ENCODE measurements at regions not wholly inside any gene's neighbourhood (a gene's known extent, or its start where the extent isn't known, plus 50 kb on each side); places are given as distances from the start of the nearest gene placed in this dataset.

DNA sequence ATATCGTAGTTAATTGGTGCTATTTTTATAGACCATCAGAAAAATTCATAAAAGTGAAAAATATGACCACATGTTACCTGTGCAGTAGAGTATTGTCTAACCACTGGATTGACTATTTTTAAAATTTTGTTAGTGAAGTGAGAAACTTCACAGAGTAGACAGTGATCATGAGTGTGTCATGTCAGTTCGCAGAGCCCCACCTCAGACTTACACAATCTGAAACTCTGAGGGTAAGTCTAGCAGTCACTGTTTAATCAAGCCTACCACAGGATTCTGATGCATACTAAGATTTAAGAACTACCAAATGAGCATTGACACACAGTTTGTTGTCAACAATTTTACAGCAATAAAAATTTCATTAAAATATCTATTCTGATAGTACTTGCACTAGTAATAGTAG is 552.9 kb upstream of the SUCLG2 start:
- DNase-seq: no peak
- ATAC-seq: no peak
- intact Hi-C loops (cut with DNase I, micrococcal nuclease): no loop called here

DNA sequence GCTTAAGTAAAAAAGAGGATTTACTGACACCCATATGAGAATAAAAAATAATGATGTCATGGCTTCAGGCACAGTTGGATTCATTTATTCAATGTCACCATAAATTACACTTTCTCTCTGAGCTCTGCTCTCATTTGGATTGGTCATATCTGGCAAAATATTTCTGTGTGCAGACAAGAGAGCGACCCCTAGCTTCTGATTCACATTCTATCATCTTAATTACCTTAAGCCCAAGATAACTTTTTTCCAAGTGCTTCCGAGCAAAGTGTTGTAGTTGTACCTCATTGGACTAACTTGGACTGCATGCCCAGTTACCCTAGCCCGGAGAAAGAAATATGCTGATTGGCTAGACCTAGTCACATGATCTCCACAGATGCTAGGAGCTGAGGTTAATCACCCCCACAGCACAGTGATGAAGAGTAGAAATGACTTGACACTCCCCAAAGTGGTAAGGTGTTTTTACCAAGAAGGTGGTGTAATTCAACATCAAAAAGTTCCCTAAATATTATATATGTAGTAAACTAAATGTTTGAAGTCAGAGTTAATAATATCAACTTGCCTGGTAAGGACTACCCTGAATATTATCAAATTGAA is 552.2 kb upstream of the SUCLG2 start:
- intact Hi-C loops (cut with DNase I, micrococcal nuclease): no loop called here
- no peak for DNase-seq
- no peak for ATAC-seq

DNA sequence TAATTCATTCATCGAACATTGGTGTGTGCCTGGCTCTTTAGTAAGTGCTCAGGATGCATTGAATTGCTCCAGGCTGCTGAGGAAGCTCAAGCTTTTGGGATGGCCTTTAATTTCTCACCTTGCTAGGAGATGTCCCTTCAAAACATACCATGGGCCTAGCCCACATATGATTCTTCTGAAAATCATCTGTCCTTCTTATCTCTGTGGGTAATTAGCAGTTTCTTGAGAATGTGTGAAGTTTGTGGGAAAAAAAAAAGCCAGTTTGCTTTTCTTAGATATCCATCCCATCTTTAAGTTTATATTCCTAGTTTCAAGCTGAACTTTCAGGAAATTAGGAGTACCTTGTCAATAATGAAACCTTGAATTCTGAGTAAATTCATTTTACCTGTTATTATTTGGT is 532.3 kb upstream of the SUCLG2 start:
- intact Hi-C loops (cut with DNase I, micrococcal nuclease): no loop called here
- ATAC-seq (no peak), DNase-seq (no peak)

DNA sequence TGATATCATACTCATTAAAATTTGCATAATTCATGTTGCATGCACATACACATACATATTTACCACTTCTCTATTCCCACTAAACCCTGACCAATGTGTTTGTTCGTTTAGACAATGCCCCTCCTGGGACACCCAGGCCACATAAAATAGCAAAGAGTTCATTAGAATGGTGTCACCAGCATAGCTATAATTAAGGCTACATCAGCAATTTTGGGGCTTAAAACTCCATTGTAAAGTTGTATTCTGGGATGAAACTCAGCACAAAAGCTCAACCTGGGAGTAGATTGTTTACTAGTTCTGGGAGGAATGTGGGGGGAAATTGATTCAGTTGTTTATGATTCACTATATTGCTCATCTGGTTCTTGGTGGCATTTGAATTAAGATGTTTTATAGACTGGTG is 522.2 kb upstream of the SUCLG2 start:
- intact Hi-C loops (cut with DNase I, micrococcal nuclease): no loop called here
- ATAC-seq (no peak), DNase-seq (no peak)

DNA sequence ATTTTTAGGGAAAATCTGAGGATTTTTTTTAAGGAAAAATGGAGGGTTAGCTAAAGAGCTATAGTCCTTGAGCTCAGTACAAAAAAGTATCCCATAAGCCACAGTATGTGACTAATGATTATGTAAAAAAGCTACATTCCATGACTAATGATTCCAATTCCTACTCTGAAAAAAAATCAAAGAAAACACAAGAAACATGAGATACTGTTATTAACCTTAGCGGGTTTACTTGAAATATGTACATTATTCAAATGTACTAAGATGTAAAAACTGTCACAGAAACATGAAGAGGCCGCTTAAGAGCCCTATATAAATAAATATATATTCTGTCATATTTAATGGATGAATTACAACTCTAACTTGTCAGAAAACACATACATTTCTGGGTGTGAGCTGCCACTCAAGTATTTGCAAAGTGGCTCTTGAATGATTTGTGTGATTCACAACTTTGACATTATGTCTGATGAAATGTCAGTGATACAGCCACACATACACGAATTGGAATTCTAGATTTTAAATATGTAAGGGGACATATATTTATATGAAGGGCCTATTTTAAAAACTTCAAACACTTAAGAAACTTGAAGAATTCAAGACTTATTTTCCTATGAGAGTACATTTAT is 518.7 kb upstream of the SUCLG2 start:
- ATAC-seq: no peak
- no peak for DNase-seq
- intact Hi-C loops (cut with DNase I, micrococcal nuclease): no loop called here

DNA sequence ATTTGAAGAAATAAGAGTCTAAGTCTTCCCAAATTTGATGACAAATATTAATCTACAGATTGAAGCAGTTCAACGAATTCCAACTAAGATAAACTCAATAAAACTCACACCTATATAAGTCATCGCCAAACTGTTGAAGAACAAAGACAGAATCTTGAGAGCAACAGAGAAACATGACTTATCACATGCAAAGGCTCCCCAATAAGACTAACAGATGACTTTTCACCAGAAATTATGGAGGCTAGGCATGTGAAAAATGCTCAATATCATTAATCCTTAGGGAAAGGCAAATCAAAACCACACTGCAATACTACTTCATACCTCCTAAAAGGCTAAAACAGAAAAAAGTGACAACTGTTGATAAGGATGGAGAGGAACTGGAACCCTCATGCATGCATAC is 517.6 kb upstream of the SUCLG2 start:
- no peak for DNase-seq
- ATAC-seq: no peak
- intact Hi-C loops (cut with DNase I, micrococcal nuclease): no loop called here

DNA sequence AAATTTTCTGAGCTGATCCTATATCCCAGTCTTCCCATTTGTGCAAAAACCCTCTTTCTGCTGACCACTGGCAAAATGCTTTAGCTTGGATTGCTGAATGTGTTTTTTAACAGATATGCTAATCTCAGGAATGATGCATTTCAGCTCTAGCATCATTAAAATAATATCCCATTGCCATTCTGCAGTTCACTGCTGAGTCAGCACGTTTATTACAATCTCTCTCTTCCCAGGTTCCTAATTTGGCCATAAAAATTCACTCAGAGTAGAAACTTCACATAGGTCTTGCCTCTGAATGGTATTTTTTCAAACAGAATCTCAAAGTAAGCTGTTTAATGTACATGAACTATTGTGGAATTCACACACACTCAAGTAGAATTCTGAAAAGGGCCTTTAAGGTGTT is 509.6 kb upstream of the SUCLG2 start:
- no peak for DNase-seq
- intact Hi-C loops (cut with DNase I, micrococcal nuclease): no loop called here
- ATAC-seq: no peak

DNA sequence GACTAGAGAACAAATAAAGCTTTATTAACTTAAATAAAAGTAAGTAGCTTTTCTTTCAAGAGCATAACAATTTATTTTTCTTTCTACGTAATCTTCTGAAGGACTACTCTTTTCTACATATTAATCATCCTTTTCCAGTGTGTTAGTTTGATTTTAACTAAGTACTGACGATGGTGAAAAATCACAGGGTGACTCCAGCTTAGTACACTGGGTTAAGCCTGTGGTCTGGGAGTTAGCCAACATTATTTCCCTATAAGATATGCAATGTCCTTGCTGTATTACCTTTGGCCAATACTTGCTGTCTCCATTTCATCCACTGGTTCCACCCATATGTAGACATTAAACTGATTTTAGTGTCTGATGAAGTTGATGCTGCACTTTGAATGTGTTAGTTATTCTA is 508.6 kb upstream of the SUCLG2 start:
- no peak for DNase-seq
- ATAC-seq: no peak
- intact Hi-C loops (cut with DNase I, micrococcal nuclease): no loop called here

DNA sequence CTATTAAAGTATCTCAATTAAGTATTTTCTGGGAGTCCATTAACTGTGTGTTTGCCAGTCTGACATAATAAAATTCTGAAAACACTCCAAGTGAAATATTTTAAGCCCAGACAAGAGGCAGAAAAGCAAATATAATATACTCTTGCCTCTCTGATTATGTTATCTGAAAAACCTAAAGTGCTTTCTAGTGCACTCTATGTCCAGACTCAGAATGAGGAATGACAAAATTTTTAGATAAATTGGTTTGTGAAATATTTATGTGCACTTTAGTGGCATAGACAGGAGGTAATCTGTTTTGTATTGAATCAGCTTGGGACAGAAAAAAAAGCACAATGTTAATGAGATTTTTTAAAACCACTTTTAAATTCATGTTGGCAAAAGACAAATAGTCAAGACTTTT is 508.2 kb upstream of the SUCLG2 start:
- intact Hi-C loops (cut with DNase I, micrococcal nuclease): no loop called here
- DNase-seq: no peak
- ATAC-seq: no peak

DNA sequence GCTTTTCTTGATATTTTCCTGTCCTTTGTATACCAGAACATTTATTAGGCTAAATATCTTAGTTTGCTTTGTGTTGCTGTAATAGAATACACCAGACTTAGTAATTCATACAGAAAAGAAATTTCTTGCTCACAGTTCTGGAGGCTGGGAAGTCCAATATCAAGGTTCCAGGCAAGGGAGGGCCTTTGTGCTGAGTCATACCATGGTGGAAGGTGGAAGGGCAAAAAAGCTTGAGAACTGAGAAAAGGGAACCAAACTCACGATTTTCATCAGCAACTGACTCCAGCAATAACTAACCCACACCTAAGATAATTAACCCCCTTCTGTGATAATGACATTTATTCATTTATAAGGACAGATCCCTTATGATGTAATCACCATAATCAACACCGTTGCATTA is 496.9 kb upstream of the SUCLG2 start:
- intact Hi-C loops (cut with DNase I, micrococcal nuclease): no loop called here
- no peak for ATAC-seq

DNA sequence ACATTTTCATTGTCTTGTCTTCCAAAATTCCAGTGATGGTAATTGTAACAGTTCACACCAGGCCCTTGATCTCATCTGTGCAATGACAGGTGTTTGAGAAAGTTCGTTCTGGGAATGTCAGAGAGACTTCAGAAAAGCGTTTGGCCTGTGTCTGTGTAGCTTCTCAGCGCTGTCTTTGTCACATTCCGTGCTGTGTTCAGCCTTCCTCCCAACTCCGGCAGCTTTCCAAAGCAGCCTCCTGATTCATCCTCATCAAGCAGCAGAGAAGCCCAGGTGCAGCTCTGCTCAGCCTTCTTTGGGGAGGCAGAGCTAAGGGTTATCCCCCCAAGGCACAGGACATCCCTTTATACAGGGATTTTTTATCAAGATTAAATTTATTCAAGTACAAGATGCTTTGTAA is 494.0 kb upstream of the SUCLG2 start:
- intact Hi-C loops (cut with DNase I, micrococcal nuclease): no loop called here
- ATAC-seq: no peak
- no peak for DNase-seq

More for the DNA sequence above, 496.9 kb upstream of the SUCLG2 start:
- DNase-seq: no peak

DNA sequence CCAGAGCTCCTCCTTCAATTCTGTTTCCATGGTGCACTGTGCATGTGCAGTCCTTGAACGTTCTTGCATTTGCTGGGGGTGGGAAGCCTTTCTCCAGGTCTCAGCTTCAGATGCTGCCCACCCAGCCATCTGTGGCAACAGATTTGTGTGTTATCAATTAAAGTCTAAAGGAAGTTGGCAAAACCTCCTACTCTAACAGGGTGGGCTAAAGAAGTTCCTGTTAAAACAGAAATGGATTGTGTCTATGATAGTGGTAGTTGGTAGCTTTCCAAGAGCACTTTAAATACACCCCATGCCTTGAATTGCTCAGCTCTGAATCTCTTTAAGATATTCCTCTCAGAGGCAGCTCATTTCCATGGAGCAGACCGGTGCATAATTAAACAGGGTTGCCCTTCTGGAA is 488.0 kb upstream of the SUCLG2 start:
- ATAC-seq: no peak
- intact Hi-C loops (cut with DNase I, micrococcal nuclease): no loop called here
- DNase-seq: no peak

DNA sequence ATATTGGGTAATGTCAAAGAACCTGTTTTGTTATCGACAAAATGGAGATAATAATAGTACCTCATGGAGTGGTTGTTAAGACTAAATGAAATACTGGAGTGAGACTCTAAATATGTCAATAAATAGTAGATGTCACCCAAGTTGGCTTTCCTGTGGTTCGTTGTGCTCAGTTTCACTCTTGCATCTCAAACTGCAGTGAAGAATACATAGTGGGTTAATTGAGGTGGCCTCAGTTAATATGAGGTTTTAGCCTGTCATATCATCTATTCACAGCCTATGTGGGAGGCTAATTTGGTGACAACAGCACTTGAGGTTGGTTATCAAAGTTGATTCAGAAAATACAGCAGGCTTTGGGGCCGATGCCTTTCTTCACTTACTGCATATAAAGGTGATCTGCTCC is 485.5 kb upstream of the SUCLG2 start:
- no peak for DNase-seq
- no peak for ATAC-seq

DNA sequence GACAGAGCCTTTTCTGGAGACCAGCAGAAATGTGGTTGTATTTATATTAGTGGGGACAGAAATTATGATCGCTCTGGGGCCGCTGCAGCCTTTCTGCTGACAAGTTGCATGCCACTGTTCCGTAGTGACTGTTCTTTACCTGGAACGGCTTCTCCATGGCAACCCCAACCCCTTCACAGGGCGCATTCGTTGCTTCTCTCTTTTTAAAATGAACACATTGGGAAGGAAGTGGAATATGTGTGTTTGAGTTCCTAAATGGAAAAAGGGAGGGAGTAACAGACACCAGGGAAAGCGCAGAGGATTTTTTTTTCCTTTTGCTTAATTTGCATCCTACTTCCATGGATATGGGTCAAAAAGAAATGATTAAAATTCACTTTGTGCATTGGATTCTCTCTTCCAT is 482.0 kb upstream of the SUCLG2 start:
- ATAC-seq (no peak), DNase-seq (no peak)
- intact Hi-C loops (cut with DNase I, micrococcal nuclease): no loop called here

More for the DNA sequence above, 485.5 kb upstream of the SUCLG2 start:
- intact Hi-C loops (cut with DNase I, micrococcal nuclease): no loop called here

DNA sequence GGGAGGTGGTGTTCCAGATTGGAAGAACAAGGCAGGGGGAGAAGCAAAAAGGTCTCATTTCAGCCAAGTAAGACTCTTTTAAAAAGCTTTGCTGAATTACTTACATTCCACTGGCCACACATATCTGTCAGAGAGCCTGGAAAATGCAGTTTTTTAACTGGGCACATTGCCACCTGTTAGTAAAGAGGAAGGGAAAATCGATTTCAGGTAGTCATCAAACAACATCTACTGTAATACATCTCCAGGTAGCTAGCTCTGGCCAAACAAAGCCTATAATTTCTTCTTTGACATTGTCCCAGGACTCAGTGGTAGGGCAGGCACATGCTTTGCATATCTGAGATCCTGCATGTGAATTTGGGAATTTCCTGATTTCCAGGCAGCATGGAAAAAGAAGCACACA is 480.7 kb upstream of the SUCLG2 start:
- ATAC-seq (no peak), DNase-seq (no peak)
- intact Hi-C loops (cut with DNase I, micrococcal nuclease): no loop called here

DNA sequence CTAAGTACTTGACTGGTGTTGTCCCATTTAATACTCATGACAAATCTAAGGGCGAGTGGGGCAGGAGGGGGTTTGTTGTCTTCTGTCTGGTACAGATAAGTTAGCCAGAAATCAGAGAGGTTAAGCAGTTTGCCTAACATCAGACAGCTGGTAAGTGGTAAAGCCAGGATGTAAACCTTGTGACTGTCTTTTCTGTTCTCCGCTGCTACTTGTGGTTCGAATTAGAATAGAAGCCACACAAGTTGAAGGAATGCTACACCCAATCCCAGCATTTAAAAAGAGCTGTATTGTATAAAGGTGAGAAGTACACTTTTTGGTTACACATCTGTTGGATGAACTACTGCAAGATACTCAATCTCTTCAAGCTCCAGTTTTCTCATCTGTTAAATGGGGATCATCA is 474.7 kb upstream of the SUCLG2 start:
- no peak for DNase-seq
- intact Hi-C loops (cut with DNase I, micrococcal nuclease): no loop called here
- no peak for ATAC-seq

DNA sequence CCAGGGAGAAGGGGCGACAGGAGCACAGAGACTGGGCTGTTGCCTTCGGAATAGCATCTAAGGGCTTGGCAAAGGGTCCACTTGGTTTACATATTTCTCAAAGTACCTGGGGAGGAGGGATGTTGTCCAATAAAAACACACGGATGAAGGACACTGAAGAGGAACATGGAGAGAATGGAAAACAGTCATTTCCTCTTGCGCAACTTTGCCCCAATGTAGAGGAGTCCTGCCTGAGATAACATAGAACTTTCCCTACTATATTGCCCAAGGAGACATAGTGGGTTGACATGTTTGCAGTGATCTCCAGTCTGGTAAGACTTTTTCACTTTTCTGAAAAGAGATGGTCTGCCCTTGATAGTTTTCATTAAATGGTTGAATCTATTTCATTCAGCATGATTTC is 468.8 kb upstream of the SUCLG2 start:
- intact Hi-C loops (cut with DNase I, micrococcal nuclease): no loop called here
- ATAC-seq (no peak), DNase-seq (no peak)

DNA sequence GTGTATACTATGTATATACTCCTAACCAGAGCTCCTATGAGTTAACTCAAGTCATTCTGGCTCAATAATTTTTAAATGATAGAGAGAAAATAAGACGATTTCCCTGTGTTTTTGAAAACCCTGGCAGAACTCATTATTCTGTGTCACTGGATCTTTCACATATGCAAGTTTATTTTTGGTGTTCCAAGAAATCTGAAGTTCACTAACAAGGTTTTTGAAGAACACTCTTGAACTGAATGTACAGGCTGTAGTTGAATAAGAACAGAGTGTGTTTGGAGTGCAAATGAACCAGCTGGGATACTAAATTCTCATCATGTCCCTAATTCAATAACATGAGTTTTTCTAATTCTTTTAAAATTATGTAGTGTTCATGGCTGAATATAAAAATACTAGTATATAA is 466.9 kb upstream of the SUCLG2 start:
- no peak for ATAC-seq
- intact Hi-C loops (cut with DNase I, micrococcal nuclease): no loop called here
- no peak for DNase-seq

DNA sequence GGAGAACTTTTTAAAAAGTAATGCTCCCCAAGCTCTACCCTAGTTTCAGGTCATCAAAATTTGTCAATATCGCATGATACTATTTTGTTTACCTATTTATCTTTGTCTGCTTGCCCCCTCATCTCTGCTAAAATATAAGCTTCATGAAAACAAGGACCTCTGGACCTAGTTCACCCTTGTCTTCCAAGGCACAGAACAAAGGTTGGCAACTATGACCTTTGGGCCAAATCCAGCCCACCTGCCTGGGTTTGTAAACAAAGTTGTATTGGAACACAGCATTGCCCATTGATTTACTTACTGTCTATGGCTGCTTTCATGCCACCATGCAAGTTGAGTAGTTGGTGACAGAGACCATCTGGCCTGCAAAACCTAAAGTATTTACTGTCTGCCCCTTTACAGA is 462.2 kb upstream of the SUCLG2 start:
- no peak for DNase-seq
- intact Hi-C loops (cut with DNase I, micrococcal nuclease): no loop called here
- no peak for ATAC-seq

DNA sequence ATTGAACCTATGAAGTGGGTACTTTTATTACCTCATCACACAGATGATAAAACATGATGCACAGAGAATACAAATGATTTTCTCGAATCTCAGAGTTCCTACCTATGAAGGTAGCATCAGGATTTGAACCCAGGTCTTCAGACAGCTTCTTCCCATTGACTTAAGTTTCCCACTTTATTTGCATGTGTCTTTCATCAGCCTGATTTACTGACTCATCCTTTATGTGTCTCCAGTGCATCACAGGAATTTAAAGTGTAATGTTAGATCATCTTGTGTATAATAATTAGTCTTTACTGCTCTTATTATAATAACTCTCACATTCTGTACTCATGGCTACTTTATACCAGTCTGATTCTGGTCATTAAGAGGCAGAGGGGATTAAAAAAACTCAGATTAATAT is 449.4 kb upstream of the SUCLG2 start:
- ATAC-seq (no peak), DNase-seq (no peak)
- intact Hi-C loops (cut with DNase I, micrococcal nuclease): no loop called here

DNA sequence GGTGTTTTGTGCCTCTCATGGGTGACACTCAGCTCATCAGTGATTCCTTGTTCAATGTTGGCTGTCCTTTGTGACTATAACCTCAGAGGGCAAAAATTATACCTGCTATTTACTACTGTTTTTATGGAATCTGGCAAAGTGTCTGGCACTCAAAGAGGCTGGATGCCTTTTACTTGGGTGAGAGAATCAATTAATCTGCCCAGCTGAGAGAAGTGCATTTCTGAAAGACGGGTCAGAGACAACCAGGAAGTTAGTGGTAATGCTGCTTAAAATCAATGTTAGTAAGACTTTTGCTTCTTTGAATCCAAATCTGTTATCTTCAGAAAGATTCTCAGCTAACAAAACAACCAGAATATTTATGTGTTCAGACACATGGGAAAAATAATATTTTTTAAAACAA is 436.2 kb upstream of the SUCLG2 start:
- intact Hi-C loops (cut with DNase I, micrococcal nuclease): no loop called here
- DNase-seq (no peak), ATAC-seq (no peak)

All from left colon (tissue), 2 donors.